ENCODE measurements at regions not wholly inside any gene's neighbourhood (a gene's known extent, or its start where the extent isn't known, plus 50 kb on each side); places are given as distances from the start of the nearest gene placed in this dataset.

DNA sequence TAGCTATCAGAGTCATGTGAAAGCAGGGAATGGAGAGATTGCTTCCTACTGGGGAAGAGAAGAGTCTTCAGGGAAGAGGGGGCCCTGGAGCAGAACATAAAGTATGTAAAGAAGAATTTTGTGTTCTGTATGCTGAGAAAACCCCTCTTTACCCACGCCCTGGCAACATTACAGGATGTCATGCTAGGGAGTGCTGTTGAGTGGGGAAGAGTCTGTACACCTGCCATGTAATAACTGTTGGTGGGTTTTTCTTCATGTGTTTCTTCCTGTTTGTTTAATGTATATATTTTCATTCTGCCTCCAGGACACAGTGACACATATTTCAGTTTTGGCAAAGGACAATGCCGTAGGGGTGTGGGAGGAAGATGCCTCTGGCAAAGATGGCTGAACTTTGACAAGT, 122.8 kb upstream of the LPP start:
- TF ChIP-seq EHMT2 (IDR thresholded peaks at IDR 0.05; ENCODE audit: low read depth) (no peak), POLR2A (IDR thresholded peaks at IDR 0.05; ENCODE audit: low read length) (no peak), ZFP36 (IDR thresholded peaks at IDR 0.05; ENCODE audit: borderline replicate concordance, partially characterized antibody) (no peak), SMC3 (IDR thresholded peaks at IDR 0.05) (no peak), CHD2 (IDR thresholded peaks at IDR 0.05; ENCODE audit: low read length, partially characterized antibody) (no peak), MYC (IDR thresholded peaks at IDR 0.05; ENCODE audit: borderline replicate concordance, low read length) (no peak), JUN (IDR thresholded peaks at IDR 0.05) (no peak), MAFK (IDR thresholded peaks at IDR 0.05; ENCODE audit: partially characterized antibody) (no peak), PHF8 (IDR thresholded peaks at IDR 0.05; ENCODE audit: borderline replicate concordance, low read depth) (no peak)
- TF ChIP-seq, protein P1, sequence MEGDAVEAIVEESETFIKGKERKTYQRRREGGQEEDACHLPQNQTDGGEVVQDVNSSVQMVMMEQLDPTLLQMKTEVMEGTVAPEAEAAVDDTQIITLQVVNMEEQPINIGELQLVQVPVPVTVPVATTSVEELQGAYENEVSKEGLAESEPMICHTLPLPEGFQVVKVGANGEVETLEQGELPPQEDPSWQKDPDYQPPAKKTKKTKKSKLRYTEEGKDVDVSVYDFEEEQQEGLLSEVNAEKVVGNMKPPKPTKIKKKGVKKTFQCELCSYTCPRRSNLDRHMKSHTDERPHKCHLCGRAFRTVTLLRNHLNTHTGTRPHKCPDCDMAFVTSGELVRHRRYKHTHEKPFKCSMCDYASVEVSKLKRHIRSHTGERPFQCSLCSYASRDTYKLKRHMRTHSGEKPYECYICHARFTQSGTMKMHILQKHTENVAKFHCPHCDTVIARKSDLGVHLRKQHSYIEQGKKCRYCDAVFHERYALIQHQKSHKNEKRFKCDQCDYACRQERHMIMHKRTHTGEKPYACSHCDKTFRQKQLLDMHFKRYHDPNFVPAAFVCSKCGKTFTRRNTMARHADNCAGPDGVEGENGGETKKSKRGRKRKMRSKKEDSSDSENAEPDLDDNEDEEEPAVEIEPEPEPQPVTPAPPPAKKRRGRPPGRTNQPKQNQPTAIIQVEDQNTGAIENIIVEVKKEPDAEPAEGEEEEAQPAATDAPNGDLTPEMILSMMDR (IDR thresholded peaks at IDR 0.05), result no peak
- TF ChIP-seq, protein P2, sequence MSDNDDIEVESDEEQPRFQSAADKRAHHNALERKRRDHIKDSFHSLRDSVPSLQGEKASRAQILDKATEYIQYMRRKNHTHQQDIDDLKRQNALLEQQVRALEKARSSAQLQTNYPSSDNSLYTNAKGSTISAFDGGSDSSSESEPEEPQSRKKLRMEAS (IDR thresholded peaks at IDR 0.05), result no peak
- TF ChIP-seq, protein P3, sequence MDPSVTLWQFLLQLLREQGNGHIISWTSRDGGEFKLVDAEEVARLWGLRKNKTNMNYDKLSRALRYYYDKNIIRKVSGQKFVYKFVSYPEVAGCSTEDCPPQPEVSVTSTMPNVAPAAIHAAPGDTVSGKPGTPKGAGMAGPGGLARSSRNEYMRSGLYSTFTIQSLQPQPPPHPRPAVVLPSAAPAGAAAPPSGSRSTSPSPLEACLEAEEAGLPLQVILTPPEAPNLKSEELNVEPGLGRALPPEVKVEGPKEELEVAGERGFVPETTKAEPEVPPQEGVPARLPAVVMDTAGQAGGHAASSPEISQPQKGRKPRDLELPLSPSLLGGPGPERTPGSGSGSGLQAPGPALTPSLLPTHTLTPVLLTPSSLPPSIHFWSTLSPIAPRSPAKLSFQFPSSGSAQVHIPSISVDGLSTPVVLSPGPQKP (IDR thresholded peaks at IDR 0.05; ENCODE audit: low read depth, low read length), result no peak

Data from A549 (cell line).